Left kidney (tissue), 1 donor: ENCODE measurements at regions not wholly inside any gene's neighbourhood (a gene's known extent, or its start where the extent isn't known, plus 50 kb on each side); places are given as distances from the start of the nearest gene placed in this dataset.
A peak's percentile ranks its signal among the peaks of the same experiment; 100 is the strongest.
"Not testable (repeated sequence)": the region's sequence is repeated elsewhere in the genome, so short reads cannot be mapped to it uniquely, and the experiment has no call there.

Experiments used
- DNase-seq: peaks from one replicate; pipeline ENCODE4 v3.0.0-alpha.2; 2013

DNA sequence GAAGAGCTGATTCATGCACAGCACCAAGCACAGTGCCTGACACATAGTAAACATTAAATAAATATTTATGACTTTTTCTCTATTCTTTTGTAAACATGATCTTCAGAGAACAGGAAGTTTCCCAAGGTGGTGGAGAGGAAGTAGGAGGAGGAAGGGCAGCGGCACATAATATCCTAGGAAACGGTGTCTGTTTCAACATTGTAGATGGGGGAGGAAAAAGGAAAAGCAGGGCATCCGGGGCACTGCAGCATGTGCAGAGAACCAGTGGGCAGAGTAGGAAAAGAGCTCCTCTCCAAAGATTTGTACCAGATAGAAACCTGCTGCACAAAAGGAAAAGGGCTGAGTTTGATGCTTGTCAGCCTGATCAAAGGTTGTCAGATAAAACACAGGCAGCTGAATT, 421.7 kb upstream of the ZNF462 start:
- no peak for DNase-seq

DNA sequence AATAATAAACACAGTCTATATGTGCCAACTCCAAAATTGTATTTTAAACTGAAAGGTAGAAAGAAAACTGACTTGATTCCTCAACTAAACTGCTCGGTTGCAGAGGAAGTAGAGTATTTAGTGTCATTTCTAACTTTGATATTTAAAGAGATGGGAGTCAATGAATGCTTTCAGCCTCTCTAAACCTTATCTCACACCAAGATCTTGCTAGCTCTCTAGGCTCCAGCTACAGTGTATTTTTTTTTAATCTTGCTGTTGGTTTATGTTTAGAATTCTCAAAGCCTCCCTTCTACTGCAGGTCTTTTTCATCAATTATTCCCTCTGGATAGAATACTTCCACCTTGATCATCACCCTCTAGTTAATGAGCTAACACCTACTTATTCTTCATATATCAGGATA, 419.4 kb upstream of the ZNF462 start:
- DNase-seq: no peak

DNA sequence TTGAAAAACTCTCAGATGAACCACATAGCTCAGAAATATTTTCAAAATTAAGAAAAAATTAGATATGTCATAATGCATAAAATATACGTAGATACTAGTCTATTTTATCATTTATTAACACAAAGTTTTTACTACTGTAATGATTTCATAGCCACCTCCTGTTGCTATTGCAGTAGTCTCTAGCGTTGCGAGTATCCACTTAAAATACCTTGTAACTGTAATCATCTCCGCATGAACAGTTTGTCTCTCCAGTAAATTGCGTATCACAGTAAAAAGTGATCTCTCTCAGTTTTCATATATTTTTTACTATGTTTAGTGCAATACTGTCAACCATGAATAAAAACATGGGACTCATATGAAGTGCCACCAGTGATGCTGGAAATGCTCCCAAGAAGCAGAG, 417.9 kb upstream of the ZNF462 start:
- no peak for DNase-seq

DNA sequence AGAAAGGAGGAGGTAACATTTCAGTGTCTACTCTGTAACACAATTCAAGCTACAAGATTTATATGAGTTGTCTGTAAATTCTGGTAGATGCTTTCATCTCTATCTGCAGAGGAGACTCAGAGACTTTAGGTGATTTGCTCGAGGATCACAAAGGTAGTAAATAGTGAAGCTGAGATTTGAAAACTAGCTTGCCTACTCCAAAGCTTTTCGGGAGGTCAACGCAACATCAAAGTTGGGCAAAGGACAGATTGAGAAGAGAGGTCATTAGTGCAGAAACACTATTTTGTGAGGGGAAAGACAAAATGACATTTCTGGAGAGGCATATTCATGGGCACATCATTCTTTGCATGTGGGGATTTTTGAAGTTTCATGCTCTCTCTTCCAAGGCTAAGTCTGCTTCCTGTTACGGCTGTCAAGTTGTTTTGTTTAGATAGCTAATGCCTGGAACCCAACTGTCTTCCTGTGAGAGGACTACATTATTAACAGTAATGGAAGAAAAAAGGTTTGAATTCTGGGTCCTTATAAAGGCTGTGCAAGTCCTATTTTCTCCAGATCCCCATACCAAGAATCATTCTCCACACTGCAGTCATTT, 413.5 kb upstream of the ZNF462 start:
- DNase-seq: peak; percentile 28

DNA sequence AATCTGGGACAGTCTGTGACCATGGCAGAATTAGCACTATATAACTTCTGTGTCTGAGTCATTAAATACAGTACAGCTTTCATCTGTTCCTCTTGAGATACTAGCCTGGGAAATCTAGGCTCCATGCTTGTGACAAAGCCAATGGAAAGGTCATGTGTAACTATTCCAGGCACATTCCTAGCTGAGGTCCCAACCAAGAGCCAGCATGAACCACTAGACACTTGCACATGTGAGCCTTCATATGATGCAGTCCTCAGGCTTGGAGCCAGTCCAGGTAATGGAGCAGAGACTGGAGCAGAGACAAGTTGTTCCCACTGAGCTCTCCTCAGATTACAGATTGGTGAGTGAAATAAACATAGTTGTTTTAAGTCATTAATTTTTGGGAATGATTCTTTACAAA, 412.4 kb upstream of the ZNF462 start:
- no peak for DNase-seq

DNA sequence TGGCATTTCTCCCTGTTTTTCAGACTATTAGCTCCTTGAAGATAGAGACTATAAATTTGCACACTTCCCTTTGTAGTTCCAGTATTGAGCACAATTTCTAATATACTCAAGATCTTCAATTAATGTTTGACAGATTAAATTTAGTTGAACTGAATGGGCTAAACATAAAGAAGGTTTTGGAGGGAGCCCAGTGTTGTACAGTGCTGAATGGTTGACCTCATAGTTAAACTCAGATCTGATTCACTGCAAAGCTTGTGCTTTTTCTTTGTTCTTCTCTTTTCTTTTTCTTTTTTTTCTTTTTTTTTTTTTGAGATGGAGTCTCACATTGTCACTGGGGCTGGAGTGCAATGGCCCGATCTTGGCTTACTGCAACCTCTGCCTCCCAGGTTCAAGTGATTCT, 411.7 kb upstream of the ZNF462 start:
- no peak for DNase-seq

DNA sequence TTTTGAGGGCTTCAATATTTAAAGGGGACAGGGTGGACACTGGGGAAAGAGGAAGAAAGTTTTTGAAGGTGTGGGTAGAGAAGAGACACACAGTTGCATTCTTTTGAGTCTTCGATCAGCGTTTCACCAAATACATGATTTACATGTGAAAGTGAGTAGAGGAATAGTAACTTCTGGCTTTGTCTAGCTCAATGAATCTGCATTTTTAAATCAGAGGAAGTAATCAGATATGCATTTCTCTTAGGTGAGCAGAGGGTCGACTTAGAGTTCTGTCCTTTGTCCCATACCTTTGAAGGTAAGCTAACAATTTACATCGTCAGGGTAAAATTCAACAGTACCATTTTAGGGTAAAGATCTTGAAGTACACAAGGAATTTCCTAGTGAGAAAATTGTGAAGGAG, 406.4 kb upstream of the ZNF462 start:
- no peak for DNase-seq

DNA sequence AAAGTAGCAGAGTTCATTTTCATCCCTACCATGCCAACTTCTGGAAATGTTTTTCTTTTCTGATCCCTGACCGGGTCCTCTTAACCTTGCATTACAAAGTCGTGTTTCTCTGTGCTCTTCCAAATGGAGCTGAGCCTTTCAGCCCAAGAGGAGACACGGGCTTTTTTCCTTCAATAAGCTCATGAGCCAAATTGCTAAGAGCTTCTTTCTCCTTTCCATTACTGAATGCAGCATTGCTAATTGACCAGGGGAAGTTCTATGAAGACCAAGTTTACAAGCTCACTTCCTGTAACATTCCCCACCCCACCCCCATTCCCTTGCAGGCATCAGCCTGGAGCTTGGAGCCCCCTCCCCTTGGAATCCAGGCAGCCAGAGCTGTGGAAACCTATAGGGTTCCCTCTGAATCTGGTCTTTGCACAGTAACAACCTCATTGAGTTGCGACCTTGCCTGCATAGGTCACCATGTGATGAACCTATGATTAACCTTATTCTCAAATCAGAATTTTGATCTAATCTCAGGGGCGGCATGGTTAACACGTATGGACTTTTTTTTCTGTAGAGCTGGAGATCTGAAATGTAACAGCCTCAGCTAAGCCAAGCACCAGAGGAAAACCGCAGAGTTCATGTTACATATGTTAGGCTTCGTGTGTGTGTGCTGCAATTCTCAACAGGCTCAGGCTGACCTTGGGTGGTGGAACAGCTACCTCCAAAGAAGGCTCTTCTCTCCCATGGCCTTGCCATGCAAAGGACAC, 395.7 kb upstream of the ZNF462 start:
- DNase-seq: peak; percentile 71

DNA sequence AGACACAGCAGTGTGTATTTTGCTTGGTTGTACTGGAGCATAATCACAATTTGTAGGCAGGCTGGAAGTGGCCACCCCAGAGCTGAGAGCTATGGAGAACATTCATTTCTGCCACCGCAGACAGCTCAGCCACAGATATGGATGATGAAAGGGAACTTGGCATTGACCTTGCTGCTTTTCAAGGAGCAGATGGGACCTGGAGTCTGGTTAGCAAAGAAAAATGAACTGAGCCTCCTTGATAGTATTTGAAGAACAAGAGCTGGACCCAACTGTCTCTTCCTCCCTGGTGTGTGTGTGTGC, 395.2 kb upstream of the ZNF462 start:
- DNase-seq: no peak

DNA sequence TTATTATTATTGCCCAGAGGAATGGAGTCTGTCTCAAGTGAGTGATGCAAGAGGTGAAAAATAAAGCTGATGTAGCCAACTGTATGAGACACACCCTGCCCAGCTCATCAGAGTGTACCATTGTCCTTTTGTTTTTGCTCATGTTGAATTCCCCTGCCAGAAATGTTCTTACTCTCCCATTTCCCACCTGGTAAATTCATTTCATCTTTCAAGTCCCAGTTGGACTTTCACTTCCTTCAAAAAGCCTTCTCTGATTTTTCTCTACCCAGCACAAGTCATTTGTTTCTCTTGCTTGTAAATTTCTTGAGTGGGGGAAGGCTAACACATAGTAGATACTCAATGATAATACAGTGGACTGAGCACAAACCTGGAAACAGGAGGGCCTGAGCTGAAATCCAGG, 394.5 kb upstream of the ZNF462 start:
- no peak for DNase-seq

DNA sequence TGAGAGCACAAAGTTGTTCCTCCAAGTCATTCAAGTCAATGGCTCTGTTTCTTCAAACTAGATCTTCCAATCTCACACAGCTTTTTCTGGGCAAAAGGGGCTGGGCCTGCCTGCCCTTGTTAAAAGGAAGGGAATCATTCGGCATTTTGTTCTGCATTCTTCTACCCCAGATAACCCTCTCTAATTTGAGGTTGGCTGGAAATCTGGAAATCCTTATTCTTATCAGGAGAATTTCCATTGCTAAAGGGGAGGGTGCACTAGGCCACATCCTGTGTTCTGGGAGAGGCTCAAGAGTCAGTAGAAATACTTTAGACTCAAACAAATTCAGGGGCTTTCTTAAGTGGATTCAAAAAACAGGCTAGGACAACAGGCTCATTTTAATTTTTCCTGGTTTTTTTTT, 384.7 kb upstream of the ZNF462 start:
- DNase-seq: no peak

DNA sequence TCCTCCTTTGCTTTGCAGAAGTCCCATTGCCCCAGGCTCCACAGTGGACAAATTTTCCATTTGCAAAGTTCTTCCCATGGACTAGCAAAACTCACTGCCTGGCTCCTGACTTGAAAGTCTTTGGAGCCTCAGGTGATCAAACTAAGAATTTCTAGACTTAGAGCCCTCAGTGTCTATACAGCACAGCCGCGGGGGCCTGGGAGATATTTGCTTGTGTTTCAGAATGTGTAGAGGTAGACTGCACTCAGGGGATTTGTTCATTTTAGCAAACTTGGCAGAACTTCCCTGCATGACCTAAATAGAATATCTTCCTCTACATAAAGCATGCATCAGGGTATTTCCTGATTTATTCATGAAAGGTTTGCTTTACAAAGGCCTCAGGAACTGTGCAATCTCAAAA, 384.2 kb upstream of the ZNF462 start:
- no peak for DNase-seq

DNA sequence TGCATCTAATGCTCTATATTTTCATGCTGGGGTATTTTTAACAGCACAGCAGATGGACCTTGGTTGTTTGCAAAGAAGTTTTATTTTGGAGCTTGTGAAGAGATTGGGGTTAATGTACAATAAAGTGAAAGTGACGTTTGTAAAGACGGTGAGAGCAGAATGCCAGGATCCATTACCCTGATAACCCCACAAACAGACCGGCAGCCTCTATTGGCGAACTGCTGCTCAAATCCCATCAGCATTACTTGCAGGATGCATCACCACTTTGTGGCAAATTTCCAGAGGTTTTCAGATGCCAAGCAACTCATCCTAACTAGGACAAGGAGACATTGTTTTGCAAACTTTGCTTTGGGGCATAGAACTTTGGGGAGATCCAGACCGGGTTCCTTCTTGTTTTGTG, 383.3 kb upstream of the ZNF462 start:
- DNase-seq: no peak

DNA sequence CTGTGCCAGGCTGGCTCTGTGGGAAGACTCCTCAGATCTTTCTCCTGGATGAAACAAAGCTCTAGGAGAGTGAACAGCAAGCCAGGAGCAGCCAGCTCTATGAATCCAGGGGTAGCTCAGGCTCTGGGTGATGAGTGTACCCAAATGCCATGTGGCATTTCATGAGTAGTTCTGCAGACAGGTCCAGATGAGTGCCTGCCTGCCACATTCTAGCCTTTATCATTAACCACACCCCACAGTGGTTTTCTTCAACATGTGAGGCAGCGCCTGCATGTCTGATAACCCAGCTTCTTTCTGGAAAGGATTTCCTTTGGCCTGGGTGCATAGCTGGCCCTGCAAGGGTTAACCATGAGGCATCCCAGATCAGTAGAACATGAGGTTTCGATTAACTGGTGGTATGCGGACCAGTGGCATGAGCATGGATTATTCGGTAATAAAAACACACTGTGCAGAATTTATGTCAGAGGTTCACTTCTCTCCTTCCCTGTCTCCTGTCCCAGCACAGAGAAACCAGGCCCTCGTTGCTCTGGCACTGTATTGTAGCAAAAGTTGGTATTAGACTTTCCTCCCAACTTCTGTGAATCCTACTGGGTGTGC, 381.9 kb upstream of the ZNF462 start:
- no peak for DNase-seq

DNA sequence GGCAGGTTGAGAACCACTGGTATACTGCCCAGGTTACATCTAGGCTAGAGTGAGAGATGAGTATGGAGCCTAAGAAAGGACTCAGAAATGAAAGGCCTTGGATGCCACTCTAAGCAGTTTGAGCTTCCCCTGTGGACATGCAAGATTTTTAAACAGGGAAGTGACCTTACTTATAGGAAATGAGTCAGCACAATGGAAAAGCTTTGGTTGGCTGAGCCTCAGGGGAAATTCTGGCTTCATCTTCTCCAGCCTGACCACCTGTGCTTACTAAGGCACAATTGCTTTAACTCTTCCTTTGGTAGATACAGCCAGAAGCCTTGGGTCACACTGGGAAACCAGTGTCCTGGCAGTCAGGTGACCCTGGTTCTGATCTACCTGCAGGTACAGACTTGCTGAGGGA, 380.2 kb upstream of the ZNF462 start:
- no peak for DNase-seq

DNA sequence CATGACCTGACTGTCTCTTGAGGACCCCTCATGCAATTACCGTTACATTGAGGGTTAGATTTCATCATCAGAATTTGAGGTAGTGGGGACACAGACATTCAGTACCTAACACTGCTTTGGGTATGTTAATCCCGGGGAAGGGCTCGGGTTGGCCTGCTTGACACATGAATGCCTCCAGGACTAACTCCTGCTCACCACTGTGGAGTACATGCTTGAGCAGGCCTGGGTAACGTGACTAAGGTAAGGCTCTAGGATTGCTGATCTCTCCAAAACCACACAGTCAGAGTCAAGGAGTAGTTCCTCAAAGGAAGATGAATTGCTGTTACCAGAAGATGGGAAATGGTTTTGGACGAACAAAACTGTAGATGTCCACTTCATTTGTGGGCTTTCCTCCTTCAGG, 376.3 kb upstream of the ZNF462 start:
- DNase-seq: no peak

DNA sequence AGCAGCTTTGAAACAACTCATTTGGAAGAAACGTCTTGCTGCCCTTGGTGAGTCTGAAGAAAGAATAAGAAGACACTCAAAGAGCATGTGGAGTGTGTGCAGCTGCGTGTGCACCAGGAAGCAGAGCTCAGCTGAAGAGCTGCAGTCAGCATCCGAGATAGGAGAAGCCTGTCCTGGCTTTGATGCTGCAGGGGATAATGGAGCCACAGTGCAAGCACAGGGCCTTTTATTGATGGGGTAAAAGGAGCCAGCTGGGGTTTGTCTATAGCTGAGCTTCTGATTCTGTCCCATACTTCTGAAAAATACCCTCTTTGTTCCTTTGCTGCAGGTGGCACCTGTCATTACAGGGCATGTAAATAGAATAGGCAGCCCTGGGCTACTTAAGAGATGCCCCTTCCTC, 375.7 kb upstream of the ZNF462 start:
- no peak for DNase-seq

DNA sequence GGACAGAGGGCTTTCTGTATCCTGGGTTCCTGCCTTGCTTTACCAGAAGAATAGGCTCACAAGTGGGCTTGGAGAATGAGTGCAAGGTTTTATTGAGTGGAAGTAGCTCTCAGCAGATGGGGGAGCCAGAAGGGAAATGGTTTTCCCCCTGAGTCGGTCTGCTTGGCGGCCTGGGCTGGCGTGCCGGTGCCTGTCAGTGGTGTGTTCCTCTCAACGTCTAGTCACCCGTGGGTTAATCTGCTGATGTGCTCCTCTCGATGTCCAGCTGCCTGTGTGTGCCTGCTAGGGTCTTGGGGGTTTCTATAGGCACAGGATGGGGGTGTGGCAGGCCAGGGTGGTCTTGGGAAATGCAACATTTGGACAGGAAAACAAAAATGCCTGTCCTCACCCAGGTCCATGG, 370.8 kb upstream of the ZNF462 start:
- DNase-seq: not testable (repeated sequence)

DNA sequence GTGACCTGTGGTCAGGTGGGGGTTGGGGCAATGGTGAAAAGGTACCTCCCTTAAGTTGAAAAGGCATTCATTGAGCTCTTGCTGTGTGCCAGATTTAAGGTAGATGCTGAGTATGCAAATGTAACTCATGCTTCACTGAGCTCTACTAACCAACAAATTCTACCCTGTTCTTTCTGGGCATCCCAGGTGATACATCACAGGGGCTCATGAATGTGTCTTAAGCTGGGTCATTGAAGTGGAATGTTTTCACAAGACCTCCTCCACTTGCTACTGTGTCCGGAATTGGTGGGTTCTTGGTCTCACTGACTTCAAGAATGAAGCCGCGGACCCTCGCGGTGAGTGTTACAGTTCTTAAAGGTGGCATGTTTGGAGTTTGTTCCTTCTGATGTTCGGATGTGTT, 362.8 kb upstream of the ZNF462 start:
- peak; percentile 11 for DNase-seq

DNA sequence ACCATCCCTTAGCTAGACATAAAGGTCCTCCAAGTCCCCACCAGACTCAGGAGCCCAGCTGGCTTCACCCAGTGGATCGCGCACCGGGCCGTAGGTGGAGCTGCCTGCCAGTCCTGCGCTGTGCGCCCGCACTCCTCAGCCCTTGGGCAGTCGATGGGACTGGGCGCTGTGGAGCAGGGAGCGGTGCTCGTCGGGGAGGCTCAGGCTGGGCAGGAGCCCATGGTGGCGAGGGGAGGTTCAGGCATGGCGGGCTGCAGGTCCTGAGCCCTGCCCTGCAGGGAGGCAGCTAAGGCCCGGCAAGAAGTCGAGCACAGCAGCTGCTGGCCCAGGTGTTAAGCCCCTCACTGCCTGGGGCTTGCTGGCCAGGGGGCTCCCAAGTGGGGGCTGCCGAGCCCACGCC, 361.8 kb upstream of the ZNF462 start:
- not testable (repeated sequence) for DNase-seq

DNA sequence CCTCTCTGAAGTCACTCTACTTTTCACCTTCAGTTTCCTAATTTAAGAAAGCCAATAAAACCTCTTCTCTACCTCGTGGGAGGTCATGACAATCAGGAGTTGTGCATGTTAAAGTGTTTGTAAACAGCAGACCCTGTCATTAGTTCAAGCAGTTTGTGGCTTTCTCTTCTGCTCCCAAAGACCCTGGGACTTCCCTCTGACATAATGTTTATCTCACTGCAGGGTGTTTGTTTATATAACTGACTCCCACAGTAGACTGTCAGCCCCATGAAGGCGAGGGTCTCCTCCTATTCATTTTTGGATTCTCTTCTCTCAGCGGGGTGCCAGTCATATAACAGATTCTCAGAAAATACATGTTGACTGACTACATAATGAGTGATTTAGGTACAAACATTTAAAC, 360.0 kb upstream of the ZNF462 start:
- no peak for DNase-seq

DNA sequence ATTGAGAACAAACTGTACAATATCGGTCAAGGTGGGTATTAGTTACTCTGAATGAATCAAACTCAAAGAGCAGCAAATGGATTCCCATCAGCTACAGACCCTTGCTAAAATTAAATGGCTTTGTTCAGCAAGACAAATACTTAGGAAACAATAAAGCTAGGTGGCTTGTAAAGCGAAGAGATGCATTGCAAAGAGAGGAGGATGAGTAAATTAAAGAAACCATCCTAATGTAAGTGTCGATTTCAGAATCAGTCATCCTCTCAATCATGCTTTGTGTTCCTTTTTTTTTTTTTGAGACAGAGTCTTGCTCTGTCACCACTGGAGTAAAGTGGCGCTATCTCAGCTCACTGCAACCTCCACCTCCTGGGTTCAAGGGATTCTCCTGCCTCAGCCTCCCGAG, 359.2 kb upstream of the ZNF462 start:
- DNase-seq: no peak

DNA sequence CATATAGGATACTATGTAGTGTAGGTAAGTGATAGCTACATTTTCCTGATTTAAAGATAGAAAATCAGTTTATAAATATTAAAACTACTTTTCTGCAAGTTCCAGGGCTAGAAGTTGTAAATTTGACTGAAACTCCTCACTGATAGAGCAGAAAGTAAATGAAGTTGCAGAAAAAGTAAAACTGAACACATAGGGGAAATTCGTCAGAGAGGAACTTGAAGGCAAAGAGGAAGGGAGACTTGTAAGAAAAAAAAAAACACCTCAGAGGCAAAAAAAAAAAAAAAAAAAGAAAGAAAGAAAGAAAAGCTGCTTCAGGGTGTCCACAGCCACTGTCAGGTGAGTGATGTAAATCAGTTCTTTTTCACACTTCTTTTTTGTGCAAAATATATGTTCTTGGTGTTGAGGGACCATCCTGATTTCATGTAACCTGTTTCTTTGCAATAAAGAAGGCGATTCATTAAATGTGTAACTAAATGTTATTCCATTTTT, 336.2 kb upstream of the ZNF462 start:
- DNase-seq: no peak

DNA sequence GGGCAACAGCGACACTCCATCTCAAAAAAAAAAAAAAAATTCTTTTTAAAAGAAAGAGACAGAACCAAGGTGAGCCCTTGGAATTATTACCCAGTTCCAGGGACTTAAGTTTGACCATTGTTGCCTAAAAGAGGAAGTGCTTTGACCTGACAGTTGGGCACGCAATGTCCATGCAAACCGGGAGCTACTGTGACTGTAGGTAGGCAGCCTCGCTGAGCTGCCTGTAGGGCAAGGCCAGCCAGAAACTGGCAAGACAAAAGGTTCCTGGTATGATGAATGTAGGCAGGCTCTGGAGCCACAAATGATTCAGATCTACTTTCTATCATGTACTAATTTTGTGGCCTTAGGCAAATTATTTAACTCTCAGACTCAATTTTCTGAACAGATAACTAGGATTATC, 334.8 kb upstream of the ZNF462 start:
- DNase-seq: no peak
